ENCODE measurements at regions not wholly inside any gene's neighbourhood (a gene's known extent, or its start where the extent isn't known, plus 50 kb on each side); places are given as distances from the start of the nearest gene placed in this dataset.

DNA sequence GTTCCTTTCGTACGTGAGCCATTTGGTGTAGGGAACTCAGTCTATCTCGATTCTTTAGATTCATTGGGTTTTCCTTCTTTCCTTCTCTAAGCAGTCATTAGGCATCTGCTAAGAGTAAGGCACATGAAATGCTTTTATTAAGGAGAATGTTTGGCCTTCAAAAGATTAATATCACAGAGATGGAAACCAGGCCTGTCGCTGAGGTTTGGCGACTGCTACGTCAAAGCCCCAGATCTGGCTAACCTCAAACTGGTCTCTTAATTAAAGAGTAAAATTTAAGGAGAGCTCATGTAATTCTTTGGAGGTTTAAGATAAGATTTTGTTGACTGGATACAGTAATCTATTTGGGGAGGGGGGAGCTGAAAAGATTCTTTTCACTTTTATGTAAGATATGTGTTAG, 189.8 kb downstream of the JCAD start:
- Histone ChIP-seq H2BK15ac (ENCODE audit: low read length) (no peak overlapping the region), H3K9ac (ENCODE audit: low read depth, low read length, poor library complexity) (no peak overlapping the region), H4K8ac (ENCODE audit: low read depth, low read length) (no peak overlapping the region), H3K4me2 (ENCODE audit: insufficient read depth, low read length, poor library complexity, severe bottlenecking) (no peak overlapping the region), H3K4ac (ENCODE audit: low read length) (no peak overlapping the region), H3K27ac (replicated peaks; ENCODE audit: low read length) (no peak overlapping the region), H3K4me1 (ENCODE audit: control insufficient read depth in 2 of 2, insufficient read depth in 1 of 2, low read depth in 1 of 2, low read length in 2 of 2) (peaks cover 3 to 5% of the 10 kb centered on the region in 2 donors), H2BK5ac (ENCODE audit: low read length) (no peak overlapping the region), H2AK5ac (ENCODE audit: low read depth, low read length) (no peak overlapping the region), H3K18ac (ENCODE audit: low read length) (no peak overlapping the region), H3K4me3 (ENCODE audit: low read length in 2 of 2) (no peak overlapping the region), H2BK12ac (ENCODE audit: low read length) (no peak overlapping the region), H3K23ac (ENCODE audit: low read depth, low read length, poor library complexity) (no peak overlapping the region), H3K9me3 (replicated peaks in 1 of 2; ENCODE audit: control insufficient read depth in 2 of 2, insufficient read depth in 1 of 2, low read depth in 1 of 2, low read length in 2 of 2) (no peaks in the 10 kb centered on the region), H2AFZ (ENCODE audit: low read length) (no peak overlapping the region), H3K27me3 (ENCODE audit: control insufficient read depth in 3 of 3, insufficient read depth in 3 of 3, low read depth in 1 of 3, low read length in 3 of 3) (no peaks in the 10 kb centered on the region), H3K14ac (ENCODE audit: low read length) (no peak overlapping the region), H3K36me3 (replicated peaks in 1 of 2; ENCODE audit: control insufficient read depth in 2 of 2, insufficient read depth in 2 of 2, low read length in 2 of 2) (no peaks in the 10 kb centered on the region), H4K91ac (ENCODE audit: low read depth, low read length, poor library complexity) (no peak overlapping the region), H2BK120ac (ENCODE audit: low read depth, low read length) (no peak overlapping the region), H3K79me1 (ENCODE audit: low read depth, low read length) (no peaks in the 10 kb centered on the region)
- DNase-seq (ENCODE audit: low spot score): no peak
- WGBS, 2 donors (ENCODE audit: extremely low coverage in 2 of 2, insufficient read length in 2 of 2, insufficient replicate concordance in 1 of 2): no CpG with 5 or more reads among the region's 6 CpGs

DNA sequence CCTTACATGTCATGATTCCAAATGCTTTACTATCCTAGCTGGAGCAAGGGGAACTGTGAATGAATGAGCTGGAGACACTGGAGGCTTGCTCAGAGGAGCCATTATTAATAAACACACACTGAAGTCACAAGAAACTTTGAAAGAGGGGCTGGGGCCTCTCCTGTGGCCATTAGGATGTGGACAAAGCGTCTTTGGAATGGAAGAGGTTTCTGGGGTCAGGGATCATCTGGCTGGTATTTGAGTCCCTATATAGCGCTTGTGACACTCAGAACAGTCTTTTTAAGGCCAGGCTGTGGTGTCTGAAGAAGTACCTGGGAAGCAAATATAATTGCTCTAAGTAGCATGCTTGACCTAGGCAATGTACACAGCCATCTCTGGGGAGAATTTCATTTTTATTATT, 193.0 kb downstream of the JCAD start:
- Histone ChIP-seq H4K91ac (ENCODE audit: low read depth, low read length, poor library complexity) (no peak overlapping the region), H4K8ac (ENCODE audit: low read depth, low read length) (no peak overlapping the region), H3K4me3 (ENCODE audit: low read length in 2 of 2) (no peak overlapping the region), H3K27ac (replicated peaks; ENCODE audit: low read length) (peak overlapping the region; percentile 40), H3K79me1 (ENCODE audit: low read depth, low read length) (no peaks in the 10 kb centered on the region), H2BK120ac (ENCODE audit: low read depth, low read length) (no peak overlapping the region), H3K4me1 (ENCODE audit: control insufficient read depth in 2 of 2, insufficient read depth in 1 of 2, low read depth in 1 of 2, low read length in 2 of 2) (peaks cover 3 to 5% of the 10 kb centered on the region in 2 donors), H2AFZ (ENCODE audit: low read length) (no peak overlapping the region), H2BK12ac (ENCODE audit: low read length) (no peak overlapping the region), H3K9ac (ENCODE audit: low read depth, low read length, poor library complexity) (no peak overlapping the region), H2AK5ac (ENCODE audit: low read depth, low read length) (no peak overlapping the region), H3K36me3 (replicated peaks in 1 of 2; ENCODE audit: control insufficient read depth in 2 of 2, insufficient read depth in 2 of 2, low read length in 2 of 2) (no peaks in the 10 kb centered on the region), H3K4ac (ENCODE audit: low read length) (no peak overlapping the region), H3K23ac (ENCODE audit: low read depth, low read length, poor library complexity) (no peak overlapping the region), H2BK5ac (ENCODE audit: low read length) (no peak overlapping the region), H3K27me3 (ENCODE audit: control insufficient read depth in 3 of 3, insufficient read depth in 3 of 3, low read depth in 1 of 3, low read length in 3 of 3) (no peaks in the 10 kb centered on the region), H3K14ac (ENCODE audit: low read length) (no peak overlapping the region), H3K18ac (ENCODE audit: low read length) (no peak overlapping the region), H3K9me3 (replicated peaks in 1 of 2; ENCODE audit: control insufficient read depth in 2 of 2, insufficient read depth in 1 of 2, low read depth in 1 of 2, low read length in 2 of 2) (no peaks in the 10 kb centered on the region), H3K4me2 (ENCODE audit: insufficient read depth, low read length, poor library complexity, severe bottlenecking) (no peak overlapping the region), H2BK15ac (ENCODE audit: low read length) (no peak overlapping the region)
- no CpG with 5 or more reads among the region's 2 CpGs for WGBS, 2 donors (ENCODE audit: extremely low coverage in 2 of 2, insufficient read length in 2 of 2, insufficient replicate concordance in 1 of 2)
- DNase-seq (ENCODE audit: low spot score): no peak

DNA sequence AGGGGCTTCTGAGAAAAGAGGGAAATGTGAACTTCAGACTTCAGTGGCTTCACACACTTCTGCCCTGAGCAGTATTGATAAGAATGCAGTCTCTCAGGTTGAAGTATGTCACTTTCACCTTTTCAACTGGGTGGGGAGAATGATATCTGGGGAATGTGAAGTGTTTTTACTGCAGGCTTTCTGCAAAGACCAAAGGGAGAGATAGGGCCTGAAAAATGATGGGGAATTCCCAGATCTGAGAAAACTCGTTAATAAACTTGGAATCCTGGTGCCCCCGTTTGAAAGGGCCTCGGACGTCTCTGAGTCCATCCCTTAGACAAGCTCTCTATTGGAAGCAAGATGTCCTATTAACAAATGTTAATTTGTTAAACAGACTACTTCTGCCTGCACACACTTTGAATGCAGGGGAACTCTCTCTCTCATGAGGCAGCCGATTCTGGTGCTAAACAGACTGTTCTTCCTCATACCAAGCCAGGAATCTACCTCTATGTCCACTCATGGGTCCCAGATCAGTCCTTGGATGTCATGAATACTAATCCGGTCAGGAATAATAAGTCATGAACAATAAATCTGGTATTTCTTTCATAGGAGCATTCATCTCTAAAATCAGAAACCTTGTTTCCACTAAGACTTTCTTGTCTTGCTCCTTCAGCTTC, 193.6 kb downstream of the JCAD start:
- Histone ChIP-seq H2BK5ac (ENCODE audit: low read length) (no peak overlapping the region), H2AK5ac (ENCODE audit: low read depth, low read length) (no peak overlapping the region), H4K8ac (ENCODE audit: low read depth, low read length) (no peak overlapping the region), H2BK15ac (ENCODE audit: low read length) (no peak overlapping the region), H3K14ac (ENCODE audit: low read length) (no peak overlapping the region), H3K27ac (replicated peaks; ENCODE audit: low read length) (peak overlapping the region; percentile 40), H3K18ac (ENCODE audit: low read length) (no peak overlapping the region), H2BK120ac (ENCODE audit: low read depth, low read length) (no peak overlapping the region), H3K79me1 (ENCODE audit: low read depth, low read length) (no peaks in the 10 kb centered on the region), H3K36me3 (replicated peaks in 1 of 2; ENCODE audit: control insufficient read depth in 2 of 2, insufficient read depth in 2 of 2, low read length in 2 of 2) (no peaks in the 10 kb centered on the region), H3K4me1 (ENCODE audit: control insufficient read depth in 2 of 2, insufficient read depth in 1 of 2, low read depth in 1 of 2, low read length in 2 of 2) (peaks cover 3 to 5% of the 10 kb centered on the region in 2 donors), H3K4me2 (ENCODE audit: insufficient read depth, low read length, poor library complexity, severe bottlenecking) (no peak overlapping the region), H4K91ac (ENCODE audit: low read depth, low read length, poor library complexity) (no peak overlapping the region), H3K9ac (ENCODE audit: low read depth, low read length, poor library complexity) (no peak overlapping the region), H3K4ac (ENCODE audit: low read length) (no peak overlapping the region), H3K4me3 (ENCODE audit: low read length in 2 of 2) (no peak overlapping the region), H3K9me3 (replicated peaks in 1 of 2; ENCODE audit: control insufficient read depth in 2 of 2, insufficient read depth in 1 of 2, low read depth in 1 of 2, low read length in 2 of 2) (no peaks in the 10 kb centered on the region), H3K27me3 (ENCODE audit: control insufficient read depth in 3 of 3, insufficient read depth in 3 of 3, low read depth in 1 of 3, low read length in 3 of 3) (no peaks in the 10 kb centered on the region), H3K23ac (ENCODE audit: low read depth, low read length, poor library complexity) (no peak overlapping the region), H2AFZ (ENCODE audit: low read length) (no peak overlapping the region), H2BK12ac (ENCODE audit: low read length) (no peak overlapping the region)
- no CpG with 5 or more reads among the region's 6 CpGs for WGBS, 2 donors (ENCODE audit: extremely low coverage in 2 of 2, insufficient read length in 2 of 2, insufficient replicate concordance in 1 of 2)
- DNase-seq (ENCODE audit: low spot score): no peak

DNA sequence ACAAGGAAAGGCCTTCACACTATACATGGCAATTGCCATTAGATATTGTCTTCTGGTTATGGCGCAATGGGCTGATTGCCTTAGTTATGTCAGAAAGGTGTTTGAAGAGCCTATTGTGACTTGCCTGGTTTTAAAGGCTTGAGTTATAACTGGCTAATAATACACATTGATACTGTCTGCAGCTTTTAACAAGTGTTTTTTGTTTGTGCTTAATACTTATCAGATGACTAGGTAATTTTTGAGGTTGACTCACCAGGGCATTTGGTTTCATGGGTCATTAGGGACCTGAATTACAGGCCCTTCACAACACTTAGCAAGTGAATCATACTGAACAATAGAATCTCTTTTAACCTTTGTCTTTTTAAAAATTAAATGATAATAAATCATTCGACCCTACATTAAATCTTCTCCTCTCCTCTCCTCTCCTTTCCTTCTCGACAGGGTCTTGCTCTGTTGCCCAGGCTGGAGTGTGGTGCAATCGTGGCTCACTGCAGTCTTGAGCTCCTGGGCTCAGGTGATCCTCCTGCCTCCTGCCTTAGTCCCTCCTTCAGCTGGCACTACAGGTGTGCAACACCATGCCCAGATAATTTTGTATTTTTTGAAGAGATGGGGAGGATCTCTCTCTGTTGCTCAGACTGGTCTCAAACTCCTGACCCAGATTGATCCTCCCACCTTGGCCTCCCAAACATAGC, 196.3 kb downstream of the JCAD start:
- Histone ChIP-seq H2BK120ac (ENCODE audit: low read depth, low read length) (no peak overlapping the region), H3K36me3 (replicated peaks in 1 of 2; ENCODE audit: control insufficient read depth in 2 of 2, insufficient read depth in 2 of 2, low read length in 2 of 2) (no peaks in the 10 kb centered on the region), H3K4me1 (ENCODE audit: control insufficient read depth in 2 of 2, insufficient read depth in 1 of 2, low read depth in 1 of 2, low read length in 2 of 2) (peaks cover 6 to 8% of the 10 kb centered on the region in 2 donors), H3K18ac (ENCODE audit: low read length) (no peak overlapping the region), H3K9ac (ENCODE audit: low read depth, low read length, poor library complexity) (no peak overlapping the region), H3K4ac (ENCODE audit: low read length) (no peak overlapping the region), H2AFZ (ENCODE audit: low read length) (no peak overlapping the region), H3K4me3 (ENCODE audit: low read length in 2 of 2) (no peak overlapping the region), H3K9me3 (replicated peaks in 1 of 2; ENCODE audit: control insufficient read depth in 2 of 2, insufficient read depth in 1 of 2, low read depth in 1 of 2, low read length in 2 of 2) (no peaks in the 10 kb centered on the region), H3K14ac (ENCODE audit: low read length) (no peak overlapping the region), H4K91ac (ENCODE audit: low read depth, low read length, poor library complexity) (no peak overlapping the region), H3K23ac (ENCODE audit: low read depth, low read length, poor library complexity) (no peak overlapping the region), H2BK12ac (ENCODE audit: low read length) (no peak overlapping the region), H3K27ac (replicated peaks; ENCODE audit: low read length) (no peak overlapping the region), H2BK15ac (ENCODE audit: low read length) (no peak overlapping the region), H2BK5ac (ENCODE audit: low read length) (no peak overlapping the region), H3K27me3 (ENCODE audit: control insufficient read depth in 3 of 3, insufficient read depth in 3 of 3, low read depth in 1 of 3, low read length in 3 of 3) (no peaks in the 10 kb centered on the region), H3K79me1 (ENCODE audit: low read depth, low read length) (no peaks in the 10 kb centered on the region), H3K4me2 (ENCODE audit: insufficient read depth, low read length, poor library complexity, severe bottlenecking) (no peak overlapping the region), H2AK5ac (ENCODE audit: low read depth, low read length) (no peak overlapping the region), H4K8ac (ENCODE audit: low read depth, low read length) (no peak overlapping the region)
- 100% methylated on average over 1 of the region's 4 CpGs; no CpG with 5 or more reads in 1 of the 2 donors for WGBS, 2 donors (ENCODE audit: extremely low coverage in 2 of 2, insufficient read length in 2 of 2, insufficient replicate concordance in 1 of 2)
- no peak for DNase-seq (ENCODE audit: low spot score)

Measured in neuronal stem cell (in vitro differentiated cells).